GM10266 (cell line): ENCODE measurements at regions not wholly inside any gene's neighbourhood (a gene's known extent, or its start where the extent isn't known, plus 50 kb on each side); places are given as distances from the start of the nearest gene placed in this dataset.
A peak's percentile ranks its signal among the peaks of the same experiment; 100 is the strongest.

Experiments used
- DNase-seq: peaks from one replicate; pipeline ENCODE4 v3.0.0; 2012; ENCODE audit errors: extremely low spot score
- CTCF ChIP-seq: IDR thresholded peaks from 2 replicates; pipeline ENCODE4 v1.5.1; 2012; ENCODE audit warnings: mild to moderate bottlenecking, low read depth; ENCODE audit not compliant: control insufficient read depth, insufficient read depth; ENCODE audit errors: missing control alignments

- no peak for TF ChIP-seq CTCF
- DNase-seq, result no peak
Observed at GRCh38 chr3:168645180-168645579, 549.5 kb upstream of the GOLIM4 start.

- no peak for TF ChIP-seq CTCF
Observed at GRCh38 chr3:168628549-168628948, 532.8 kb upstream of the GOLIM4 start.

GRCh38 chr3:168625477-168625876 lies 529.8 kb upstream of the GOLIM4 start:
- no peak for DNase-seq
- no peak for TF ChIP-seq CTCF

More at GRCh38 chr3:168628549-168628948, 532.8 kb upstream of the GOLIM4 start:
- DNase-seq, result no peak

GRCh38 chr3:168624892-168625448 lies 529.2 kb upstream of the GOLIM4 start:
- no peak for DNase-seq
- no peak for TF ChIP-seq CTCF

GRCh38 chr3:168624195-168624594 lies 528.5 kb upstream of the GOLIM4 start:
- no peak for DNase-seq
- TF ChIP-seq CTCF, result no peak

GRCh38 chr3:168622795-168623194 lies 527.1 kb upstream of the GOLIM4 start:
- no peak for TF ChIP-seq CTCF
- no peak for DNase-seq

GRCh38 chr3:168620854-168621253 lies 525.1 kb upstream of the GOLIM4 start:
- DNase-seq, result peak; percentile 44
- TF ChIP-seq CTCF, result peak; percentile 76
